AG09319 (cell line): ENCODE measurements at regions not wholly inside any gene's neighbourhood (a gene's known extent, or its start where the extent isn't known, plus 50 kb on each side); places are given as distances from the start of the nearest gene placed in this dataset.
A peak's percentile ranks its signal among the peaks of the same experiment; 100 is the strongest.
"Not testable (repeated sequence)": the region's sequence is repeated elsewhere in the genome, so short reads cannot be mapped to it uniquely, and the experiment has no call there.

ENCODE experiments used
- DNase-seq: peaks from one replicate; pipeline ENCODE4 v3.0.0-alpha.2; 2010; ENCODE audit warnings: low read depth; ENCODE audit errors: extremely low read depth
- TF ChIP-seq, protein P1 (sequence below): IDR thresholded peaks from 2 replicates; pipeline ENCODE4 v1.5.1; 2011; ENCODE audit warnings: low read depth, mild to moderate bottlenecking, inconsistent platforms, low read length, moderate library complexity

DNA sequence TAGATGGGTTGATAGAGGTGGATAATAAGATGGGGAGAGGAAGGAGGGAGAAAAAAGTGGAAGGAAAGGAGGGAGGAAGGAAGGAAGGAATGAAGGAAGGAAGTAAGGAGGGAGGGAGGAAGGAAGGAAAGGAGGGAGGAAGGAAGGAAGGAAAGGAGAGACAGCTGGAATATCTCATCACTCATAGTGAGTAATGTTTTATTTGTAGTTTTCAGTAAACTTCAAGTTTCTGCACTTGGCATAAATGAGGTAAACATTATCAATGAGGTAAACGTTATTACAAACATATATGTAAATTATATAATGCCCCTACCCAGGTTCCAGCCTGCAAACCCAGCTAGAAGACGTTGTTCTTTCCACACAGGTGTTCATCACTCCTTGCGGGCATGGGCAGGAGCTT lies 89.8 kb upstream of the XYLT1 start:
- TF ChIP-seq, protein P1, sequence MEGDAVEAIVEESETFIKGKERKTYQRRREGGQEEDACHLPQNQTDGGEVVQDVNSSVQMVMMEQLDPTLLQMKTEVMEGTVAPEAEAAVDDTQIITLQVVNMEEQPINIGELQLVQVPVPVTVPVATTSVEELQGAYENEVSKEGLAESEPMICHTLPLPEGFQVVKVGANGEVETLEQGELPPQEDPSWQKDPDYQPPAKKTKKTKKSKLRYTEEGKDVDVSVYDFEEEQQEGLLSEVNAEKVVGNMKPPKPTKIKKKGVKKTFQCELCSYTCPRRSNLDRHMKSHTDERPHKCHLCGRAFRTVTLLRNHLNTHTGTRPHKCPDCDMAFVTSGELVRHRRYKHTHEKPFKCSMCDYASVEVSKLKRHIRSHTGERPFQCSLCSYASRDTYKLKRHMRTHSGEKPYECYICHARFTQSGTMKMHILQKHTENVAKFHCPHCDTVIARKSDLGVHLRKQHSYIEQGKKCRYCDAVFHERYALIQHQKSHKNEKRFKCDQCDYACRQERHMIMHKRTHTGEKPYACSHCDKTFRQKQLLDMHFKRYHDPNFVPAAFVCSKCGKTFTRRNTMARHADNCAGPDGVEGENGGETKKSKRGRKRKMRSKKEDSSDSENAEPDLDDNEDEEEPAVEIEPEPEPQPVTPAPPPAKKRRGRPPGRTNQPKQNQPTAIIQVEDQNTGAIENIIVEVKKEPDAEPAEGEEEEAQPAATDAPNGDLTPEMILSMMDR = no peak

DNA sequence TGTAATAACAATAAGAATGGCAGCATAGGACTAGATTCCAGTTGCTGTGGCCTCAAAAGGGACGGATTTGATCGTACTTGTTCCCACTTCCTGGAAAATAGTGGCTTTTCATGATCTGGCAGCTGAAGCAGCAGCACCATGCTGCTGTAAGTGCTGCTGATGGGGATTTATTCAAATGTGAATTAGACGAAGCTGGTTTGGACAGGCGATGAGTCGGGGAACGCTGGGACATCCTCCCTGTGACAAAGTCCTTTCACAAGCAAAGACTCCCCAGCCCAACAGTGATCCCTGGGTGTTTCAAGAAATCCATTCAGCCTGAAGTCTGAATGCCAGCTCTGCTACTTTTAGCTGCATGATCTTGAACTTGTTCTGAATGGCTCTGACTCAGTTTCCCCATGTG lies 88.6 kb upstream of the XYLT1 start:
- DNase-seq = no peak
- TF ChIP-seq, protein P1 = no peak

More for the DNA sequence above, 89.8 kb upstream of the XYLT1 start:
- no peak for DNase-seq

DNA sequence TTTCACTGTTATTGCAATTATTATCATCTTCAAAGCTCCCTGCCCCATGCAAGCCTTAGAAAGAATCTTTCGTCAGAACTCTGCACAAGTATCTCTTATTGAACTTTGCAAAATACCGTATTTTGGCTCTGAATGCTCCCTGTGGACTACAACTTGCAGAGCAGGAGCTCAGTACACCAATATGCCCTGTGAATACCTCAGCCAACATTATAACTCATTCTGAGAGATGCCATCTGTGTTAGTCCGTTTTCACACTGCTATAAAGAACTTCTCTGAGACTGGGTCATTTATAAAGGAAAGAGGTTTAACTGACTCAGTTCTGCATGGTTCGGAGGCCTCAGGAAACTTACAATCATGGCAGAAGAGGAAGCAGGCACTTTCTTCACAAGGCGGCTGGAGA lies 87.2 kb upstream of the XYLT1 start:
- TF ChIP-seq, protein P1 = no peak

DNA sequence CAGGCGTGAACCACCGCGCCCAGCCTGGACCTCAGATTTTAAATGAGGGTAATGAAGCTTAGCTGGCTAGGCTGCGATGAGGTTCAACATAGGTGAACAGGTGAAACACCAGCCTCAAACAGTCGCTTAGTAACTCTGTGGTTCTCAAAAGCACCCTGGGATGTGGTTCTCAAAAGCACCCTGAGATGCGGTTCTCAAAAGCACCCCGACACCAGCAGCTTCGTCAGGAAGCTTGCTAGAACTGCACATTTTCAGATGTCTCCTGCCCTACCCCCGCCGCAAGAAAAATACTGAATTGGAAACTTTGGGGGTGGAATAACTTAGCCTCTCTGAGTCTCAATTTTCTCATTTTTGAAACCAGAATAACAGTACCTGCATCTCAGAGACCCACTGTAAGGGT lies 86.7 kb upstream of the XYLT1 start:
- TF ChIP-seq, protein P1 = no peak
- DNase-seq = no peak

More for the DNA sequence above, 87.2 kb upstream of the XYLT1 start:
- no peak for DNase-seq

DNA sequence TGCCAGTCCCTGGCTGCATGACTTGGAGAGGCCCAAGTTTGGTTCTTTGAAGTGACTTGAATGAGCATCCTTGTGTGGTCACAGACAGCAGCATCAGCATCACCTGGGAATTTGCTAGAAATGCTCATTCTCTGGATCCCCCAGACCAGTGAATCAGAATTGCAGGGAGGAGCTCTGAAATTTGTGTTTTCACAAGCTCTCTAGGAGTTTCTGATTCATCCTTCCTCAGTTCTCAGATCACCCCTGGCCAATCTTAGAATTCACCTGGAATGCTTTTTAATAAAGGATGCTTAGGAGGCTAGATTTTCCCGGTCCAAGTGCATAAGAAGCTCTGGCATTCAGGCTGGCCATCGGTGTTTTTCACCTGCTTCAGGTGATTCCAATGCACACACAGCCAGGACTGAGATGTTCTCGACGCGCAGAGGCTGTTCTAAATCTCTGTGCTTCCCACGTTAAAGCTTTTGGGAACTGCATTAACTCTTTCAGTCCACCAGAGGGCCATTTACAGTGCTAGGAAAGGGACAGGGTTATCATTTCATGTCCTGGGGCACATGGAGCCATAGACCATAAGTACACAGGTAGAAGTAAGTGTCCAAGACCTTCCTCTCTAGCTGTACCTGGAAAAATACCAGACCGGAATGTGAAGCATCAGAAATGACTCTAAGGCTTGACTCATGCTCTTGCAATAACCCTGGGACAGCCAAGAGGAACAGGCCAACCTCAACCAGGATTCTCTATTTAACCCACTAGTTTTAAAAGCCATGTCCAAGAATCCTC lies 85.7 kb upstream of the XYLT1 start:
- TF ChIP-seq, protein P1 = peak; percentile 60
- no peak for DNase-seq

DNA sequence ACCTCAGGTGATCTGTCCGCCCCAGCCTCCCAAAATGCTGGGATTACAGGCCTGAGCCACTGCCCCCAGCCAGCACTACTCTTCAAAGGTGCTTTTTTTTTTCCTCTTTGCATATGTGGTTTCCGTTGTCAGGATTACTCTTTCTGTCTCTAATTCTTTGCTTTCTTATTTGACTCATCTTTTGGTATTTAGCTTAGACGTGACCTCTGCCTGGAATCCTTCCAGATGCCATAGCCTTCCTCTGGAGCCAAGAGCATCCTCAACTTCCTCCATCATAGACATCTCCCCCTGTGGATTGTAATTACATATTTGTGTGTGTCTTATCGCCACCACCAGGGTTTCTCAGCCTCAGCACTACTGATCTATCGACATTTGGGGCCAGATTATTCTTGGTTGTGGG lies 84.4 kb upstream of the XYLT1 start:
- TF ChIP-seq, protein P1 = no peak; the same call in 1 of the 2 replicates
- DNase-seq = peak; percentile 32

DNA sequence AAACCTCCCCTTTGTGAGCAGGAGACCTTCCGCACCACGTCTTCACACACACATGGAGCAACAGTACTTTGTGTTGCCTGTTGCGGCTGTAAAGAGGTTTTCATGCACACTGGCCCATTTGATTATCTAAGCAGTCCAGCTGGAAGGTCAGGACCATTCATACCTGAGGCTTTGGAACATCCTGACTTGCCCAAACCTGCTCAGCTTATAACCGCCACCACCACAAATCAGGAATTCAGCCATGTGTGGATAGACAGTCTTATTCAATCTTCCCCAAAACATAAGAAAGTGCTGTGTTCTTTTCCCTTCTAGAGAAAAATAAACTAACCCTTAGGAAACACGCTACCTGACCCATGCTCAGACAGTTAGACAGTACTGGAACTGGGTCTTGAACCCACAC lies 81.6 kb upstream of the XYLT1 start:
- TF ChIP-seq, protein P1 = no peak
- DNase-seq = no peak

DNA sequence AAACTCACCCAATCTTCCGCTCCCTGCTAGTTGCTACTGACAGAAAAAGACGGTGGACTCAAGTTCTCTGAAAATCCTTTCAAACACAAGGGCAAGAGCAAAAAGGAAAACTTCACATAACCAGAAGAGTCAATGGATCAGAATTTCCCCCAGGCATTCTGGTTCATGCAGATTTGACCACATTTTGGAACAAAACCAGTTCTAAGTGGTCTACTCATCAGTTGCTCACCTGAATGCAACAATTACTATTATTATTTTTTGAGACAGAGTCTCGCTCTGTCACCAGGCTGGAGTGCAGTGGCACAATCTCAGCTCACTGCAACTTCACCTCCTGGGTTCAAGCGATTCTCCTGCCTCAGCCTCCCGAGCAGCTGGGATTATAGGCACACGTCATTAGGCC lies 80.9 kb upstream of the XYLT1 start:
- not testable (repeated sequence) for DNase-seq
